Coronary artery (tissue), 2 donors: ENCODE measurements at regions not wholly inside any gene's neighbourhood (a gene's known extent, or its start where the extent isn't known, plus 50 kb on each side); places are given as distances from the start of the nearest gene placed in this dataset.

Experiments used
- DNase-seq: peaks from one replicate; pipeline ENCODE4 v3.0.0-alpha.2; 2017; ENCODE audit warnings: low spot score
- H3K27ac ChIP-seq, 2 donors: fragments of 200-600 bp; sonication (generic); one replicate each; pipeline ENCODE4 v1.5.1; 2016 to 2019
- H3K4me3 ChIP-seq: fragments of 200-600 bp; sonication (generic); 2 replicates; pipeline ENCODE4 v1.5.1; 2016; ENCODE audit warnings: mild to moderate bottlenecking, moderate library complexity
- TF ChIP-seq, protein P1 (sequence below): fragments of 200-600 bp; sonication (generic); IDR thresholded peaks from one replicate; pipeline ENCODE4 v1.5.1; 2019; ENCODE audit warnings: antibody characterized with exemption

DNA sequence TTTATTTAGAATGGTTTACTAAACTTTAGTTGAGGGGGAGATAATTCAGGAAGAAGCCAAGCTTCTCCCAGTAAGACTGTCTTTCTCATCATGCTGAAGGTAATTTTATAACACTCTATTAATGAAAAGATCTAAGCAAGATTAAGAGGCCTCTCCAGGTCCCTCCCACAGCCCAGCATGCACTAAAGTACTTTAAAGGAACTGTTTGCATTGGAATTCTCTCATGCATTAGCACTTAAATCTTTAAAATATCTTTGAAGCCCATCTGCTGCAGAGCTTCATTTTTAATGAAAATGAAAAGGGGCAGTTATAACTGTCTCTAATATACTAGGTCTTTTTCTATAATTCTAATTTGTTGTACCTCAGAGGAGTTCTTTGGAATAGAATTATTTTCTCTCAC is 1379.1 kb upstream of the ADGRL4 start:
- Histone ChIP-seq H3K4me3 (no peak overlapping the region), H3K27ac (no peak overlapping the region)
- TF ChIP-seq, protein P1, sequence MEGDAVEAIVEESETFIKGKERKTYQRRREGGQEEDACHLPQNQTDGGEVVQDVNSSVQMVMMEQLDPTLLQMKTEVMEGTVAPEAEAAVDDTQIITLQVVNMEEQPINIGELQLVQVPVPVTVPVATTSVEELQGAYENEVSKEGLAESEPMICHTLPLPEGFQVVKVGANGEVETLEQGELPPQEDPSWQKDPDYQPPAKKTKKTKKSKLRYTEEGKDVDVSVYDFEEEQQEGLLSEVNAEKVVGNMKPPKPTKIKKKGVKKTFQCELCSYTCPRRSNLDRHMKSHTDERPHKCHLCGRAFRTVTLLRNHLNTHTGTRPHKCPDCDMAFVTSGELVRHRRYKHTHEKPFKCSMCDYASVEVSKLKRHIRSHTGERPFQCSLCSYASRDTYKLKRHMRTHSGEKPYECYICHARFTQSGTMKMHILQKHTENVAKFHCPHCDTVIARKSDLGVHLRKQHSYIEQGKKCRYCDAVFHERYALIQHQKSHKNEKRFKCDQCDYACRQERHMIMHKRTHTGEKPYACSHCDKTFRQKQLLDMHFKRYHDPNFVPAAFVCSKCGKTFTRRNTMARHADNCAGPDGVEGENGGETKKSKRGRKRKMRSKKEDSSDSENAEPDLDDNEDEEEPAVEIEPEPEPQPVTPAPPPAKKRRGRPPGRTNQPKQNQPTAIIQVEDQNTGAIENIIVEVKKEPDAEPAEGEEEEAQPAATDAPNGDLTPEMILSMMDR: no peak
- DNase-seq: no peak

- TF ChIP-seq, protein P1: no peak
- no peak overlapping the region for H3K27ac ChIP-seq
- no peak for DNase-seq
- H3K4me3 ChIP-seq: no peak overlapping the region
These were observed 1378.4 kb upstream of the ADGRL4 start for GRCh38 chr1:80384959-80385358.

DNA sequence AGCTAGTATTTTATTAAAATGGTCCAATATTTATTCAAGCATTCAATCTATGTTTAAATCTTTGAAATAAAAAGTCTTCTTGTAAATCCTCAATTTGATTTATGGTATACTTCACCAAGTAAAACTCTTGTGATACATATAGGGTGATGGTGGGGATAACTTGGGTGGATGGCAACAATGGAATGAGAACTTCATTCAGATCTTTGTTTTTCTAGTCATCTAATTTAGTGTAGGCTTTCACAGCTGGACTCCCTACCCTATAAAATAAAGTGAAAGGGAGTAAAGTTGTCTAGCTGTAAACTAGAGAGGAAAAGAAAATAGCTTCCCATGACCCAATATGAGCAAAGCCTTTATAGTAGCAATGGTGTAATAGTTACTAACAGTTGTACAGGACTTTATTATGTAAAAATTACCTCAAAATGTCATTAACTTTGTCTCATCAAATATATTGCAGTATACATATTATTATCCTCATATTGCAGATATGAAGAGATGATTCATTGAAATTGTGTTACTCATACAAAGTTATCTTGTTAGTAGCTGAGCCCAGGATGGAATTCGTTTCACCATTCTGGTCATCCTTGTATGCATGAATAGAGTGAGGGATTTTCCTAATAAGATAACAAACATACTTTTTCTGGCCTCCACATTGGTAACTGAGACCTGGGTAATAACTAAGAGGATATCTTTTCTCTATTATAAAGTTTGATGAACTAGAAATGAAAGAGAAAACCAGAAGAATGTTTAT is 1377.7 kb upstream of the ADGRL4 start:
- TF ChIP-seq, protein P1: no peak
- DNase-seq: no peak
- no peak overlapping the region for H3K27ac ChIP-seq
- H3K4me3 ChIP-seq: no peak overlapping the region

DNA sequence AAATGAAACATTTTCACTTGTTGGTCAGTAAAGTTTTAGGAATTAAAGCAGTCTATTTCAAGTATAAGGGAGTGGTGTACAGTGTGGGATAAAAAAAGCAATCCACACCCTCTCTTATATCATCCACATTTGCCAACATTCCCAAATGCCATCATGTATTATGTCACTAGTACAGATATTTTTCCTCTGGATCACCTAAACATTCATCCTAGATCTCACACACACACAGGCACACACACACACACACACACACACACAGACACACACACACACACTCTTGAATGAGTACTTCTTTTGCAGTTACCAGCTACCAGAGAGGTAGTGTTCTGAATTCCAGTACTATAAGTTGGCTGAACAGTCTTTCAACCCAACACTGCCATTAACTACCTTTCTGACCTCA is 1369.1 kb upstream of the ADGRL4 start:
- TF ChIP-seq, protein P1: no peak
- Histone ChIP-seq H3K4me3 (no peak overlapping the region), H3K27ac (no peak overlapping the region)
- no peak for DNase-seq

- Histone ChIP-seq H3K27ac (no peak overlapping the region), H3K4me3 (no peak overlapping the region)
- TF ChIP-seq, protein P1: no peak
- no peak for DNase-seq
These were observed 1368.6 kb upstream of the ADGRL4 start for GRCh38 chr1:80375109-80375508.

DNA sequence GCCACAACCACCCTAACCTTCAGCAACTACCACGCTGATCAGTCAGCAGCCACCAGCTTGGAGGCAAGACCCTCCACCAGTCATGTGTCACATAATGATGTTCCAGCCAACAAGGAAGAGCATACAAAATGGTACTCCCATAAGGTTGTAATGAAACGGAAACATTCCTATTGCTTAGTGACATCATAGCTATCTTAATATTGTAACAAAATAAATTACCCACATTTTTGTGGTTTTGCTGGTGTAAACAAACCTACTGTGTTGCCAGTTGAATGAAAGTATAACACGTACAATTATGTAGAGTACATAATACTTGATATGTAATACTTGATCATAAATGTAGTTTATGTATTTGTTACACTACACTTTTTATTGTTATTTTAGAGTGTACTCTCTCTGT is 1363.2 kb upstream of the ADGRL4 start:
- Histone ChIP-seq H3K27ac (no peak overlapping the region), H3K4me3 (no peak overlapping the region)
- no peak for DNase-seq
- TF ChIP-seq, protein P1: no peak

GRCh38 chr1:80367058-80367457 is 1360.5 kb upstream of the ADGRL4 start:
- TF ChIP-seq, protein P1: no peak
- no peak for DNase-seq
- H3K4me3 ChIP-seq: no peak overlapping the region
- no peak overlapping the region for H3K27ac ChIP-seq
